Putamen (tissue), 1 donor: ENCODE measurements at regions not wholly inside any gene's neighbourhood (a gene's known extent, or its start where the extent isn't known, plus 50 kb on each side); places are given as distances from the start of the nearest gene placed in this dataset.

Experiments
- DNase-seq: peaks from one replicate; pipeline ENCODE4 v3.0.0-alpha.2; 2016; ENCODE audit warnings: low spot score

GRCh38 chr12:108462686-108463085 lies 52.4 kb upstream of the FICD start:
- DNase-seq: no peak

GRCh38 chr12:108461058-108461660 lies 53.9 kb upstream of the FICD start:
- peak; percentile 68 for DNase-seq

DNA sequence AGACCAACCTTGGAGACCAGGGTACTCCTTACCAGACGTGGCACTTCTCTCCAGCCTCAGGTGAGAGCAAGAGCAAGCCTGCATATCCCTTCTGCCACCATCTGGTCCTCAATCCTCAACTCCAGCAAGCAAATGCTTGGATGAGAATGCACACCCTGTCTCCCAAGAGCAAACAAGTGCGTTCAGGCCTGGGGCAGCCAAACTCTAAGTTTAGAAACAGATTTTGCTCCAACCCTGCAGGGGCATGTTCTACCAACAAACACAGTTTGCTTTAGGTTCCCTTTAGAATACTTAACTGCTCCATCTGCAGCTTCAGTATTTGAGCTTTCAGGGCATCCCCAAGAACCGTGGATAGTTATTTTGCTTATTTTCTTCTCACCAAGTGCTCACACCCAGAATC lies 55.9 kb upstream of the FICD start:
- DNase-seq: no peak

- no peak for DNase-seq
These were observed 57.2 kb upstream of the FICD start for GRCh38 chr12:108457734-108458361.

- DNase-seq: peak; percentile 49
These were observed 57.9 kb upstream of the FICD start for GRCh38 chr12:108457006-108457733.

DNA sequence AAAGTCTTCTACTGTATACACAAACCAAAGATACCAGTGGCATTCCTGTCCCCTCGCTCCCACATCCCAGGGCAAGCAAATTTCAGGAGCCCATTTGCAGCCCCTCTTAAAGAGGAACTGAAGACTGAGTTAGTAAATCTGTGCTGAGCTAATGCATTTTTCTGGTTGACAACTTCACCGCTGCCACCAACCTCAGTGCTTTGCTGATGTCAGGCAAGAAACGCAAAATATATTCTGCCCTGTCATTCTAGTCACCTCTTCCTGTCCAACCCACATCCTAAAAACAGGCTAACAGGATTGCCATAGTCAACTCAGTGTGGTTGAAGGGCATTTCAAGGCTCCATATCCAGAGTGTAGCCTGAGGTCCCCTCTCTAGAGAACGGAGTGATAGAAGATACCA lies 59.4 kb upstream of the FICD start:
- no peak for DNase-seq

- DNase-seq: no peak
These were observed 60.4 kb upstream of the FICD start for GRCh38 chr12:108454539-108455139.

DNA sequence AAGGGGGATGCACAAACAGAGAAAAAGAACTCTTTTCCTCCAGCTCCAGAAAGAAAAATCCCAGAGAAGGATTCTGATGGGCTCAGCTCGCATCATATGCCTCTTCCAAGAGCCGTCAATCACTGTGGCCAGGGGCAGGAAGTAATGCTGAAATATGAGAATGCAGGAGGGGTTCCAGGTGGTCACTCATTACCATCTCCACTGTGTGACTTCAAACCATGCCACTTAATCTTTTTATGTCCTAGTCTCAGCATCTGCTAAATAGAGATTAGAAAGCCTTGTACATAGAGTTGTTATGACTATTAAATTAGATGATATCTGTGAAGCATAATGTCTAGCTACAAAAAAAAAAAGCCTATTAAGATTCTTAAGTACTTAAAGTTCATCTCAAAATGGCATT lies 65.6 kb upstream of the FICD start:
- no peak for DNase-seq

- DNase-seq: no peak
These were observed 66.8 kb upstream of the FICD start for GRCh38 chr12:108448246-108448645.

GRCh38 chr12:108447168-108447832 lies 67.8 kb upstream of the FICD start:
- no peak for DNase-seq

- DNase-seq: peak; percentile 72
These were observed 68.3 kb upstream of the FICD start for GRCh38 chr12:108446766-108447165.

GRCh38 chr12:108442910-108443309 lies 72.2 kb upstream of the FICD start:
- DNase-seq: no peak

GRCh38 chr12:108442067-108442466 lies 73.0 kb upstream of the FICD start:
- no peak for DNase-seq

- no peak for DNase-seq
These were observed 73.5 kb upstream of the FICD start for GRCh38 chr12:108441549-108441948.

DNA sequence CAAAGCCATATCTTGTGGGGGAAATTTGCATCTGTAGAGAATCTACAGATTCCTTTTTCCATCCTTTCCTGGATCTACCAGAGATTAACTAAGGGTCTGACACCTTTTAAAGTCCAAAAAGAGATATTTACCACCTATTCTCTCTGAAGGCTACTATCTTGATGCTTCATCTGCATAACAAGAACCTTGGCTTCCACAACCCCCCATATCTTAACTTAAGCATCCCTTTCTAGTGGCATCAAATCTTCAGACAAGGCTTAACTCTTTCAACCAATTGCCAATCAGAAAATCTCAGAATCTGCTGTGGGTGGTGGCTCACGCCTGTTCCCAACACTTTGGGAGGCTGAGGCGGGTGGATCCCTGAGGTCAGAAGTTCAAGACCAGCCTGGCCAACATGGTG lies 74.3 kb upstream of the FICD start:
- no peak for DNase-seq

- DNase-seq: no peak
These were observed 76.4 kb upstream of the FICD start for GRCh38 chr12:108438667-108439066.

GRCh38 chr12:108432423-108433121 lies 82.5 kb upstream of the FICD start:
- no peak for DNase-seq

- DNase-seq: no peak
These were observed 84.2 kb upstream of the FICD start for GRCh38 chr12:108430926-108431325.

GRCh38 chr12:108430245-108430644 lies 84.8 kb upstream of the FICD start:
- DNase-seq: no peak

DNA sequence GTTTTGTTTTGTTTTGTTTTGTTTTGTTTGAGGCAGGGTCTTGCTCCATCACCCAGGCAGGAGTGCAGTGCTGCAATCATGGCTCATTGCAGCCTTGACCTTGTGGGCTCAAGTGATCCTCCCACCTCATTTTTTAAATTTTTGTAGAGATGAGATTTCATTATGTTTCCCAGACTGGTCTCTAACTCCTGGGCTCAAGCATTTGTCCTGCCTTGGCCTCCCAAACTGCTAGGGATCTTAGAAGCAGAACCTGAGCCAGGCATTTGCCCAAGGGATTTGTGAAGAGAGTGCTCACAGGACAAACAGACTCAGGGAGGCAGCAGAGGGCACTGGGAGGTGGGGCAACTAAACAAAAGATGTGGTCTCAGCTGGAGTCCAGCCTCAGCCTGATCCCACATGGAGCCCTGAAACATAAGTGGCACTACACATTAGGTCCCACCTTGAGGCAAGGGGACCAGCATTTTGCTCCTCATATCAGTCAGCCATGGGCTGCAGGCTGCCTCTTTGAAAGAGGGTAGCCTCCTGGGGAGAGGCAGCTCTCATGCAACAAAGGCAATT lies 86.2 kb upstream of the CMKLR1 start:
- DNase-seq: no peak

- no peak for DNase-seq
These were observed 85.7 kb upstream of the CMKLR1 start for GRCh38 chr12:108424816-108425215.

- DNase-seq: no peak
These were observed 84.9 kb upstream of the CMKLR1 start for GRCh38 chr12:108424026-108424425.
